Activated T-helper 1 cell treated with anti-CD3 and anti-CD28 coated beads, Interleukin-2, amount 50 U/mL, for 16 hours (primary cell): ENCODE measurements at regions not wholly inside any gene's neighbourhood (a gene's known extent, or its start where the extent isn't known, plus 50 kb on each side); places are given as distances from the start of the nearest gene placed in this dataset.
"Not testable (repeated sequence)": the region's sequence is repeated elsewhere in the genome, so short reads cannot be mapped to it uniquely, and the experiment has no call there.

Source experiments
- DNase-seq, 2 donors: peaks; one replicate each; pipeline ENCODE4 v3.0.0-alpha.2; 2020; ENCODE audit warnings: low read depth in 1 of 2, low spot score in 1 of 2

- no peak for DNase-seq
These were observed 991.3 kb downstream of the RAB28 start for GRCh38 chr4:12492730-12493393.

- no peak for DNase-seq
These were observed 995.5 kb downstream of the RAB28 start for GRCh38 chr4:12488672-12489071.

GRCh38 chr4:12487000-12487399 lies 997.1 kb downstream of the RAB28 start:
- DNase-seq = no peak

GRCh38 chr4:12472087-12472486 lies 1012.1 kb downstream of the RAB28 start:
- DNase-seq = no peak

- DNase-seq = no peak
These were observed 1012.9 kb downstream of the RAB28 start for GRCh38 chr4:12471193-12471592.

- not testable (repeated sequence) for DNase-seq
These were observed 1022.6 kb downstream of the RAB28 start for GRCh38 chr4:12461576-12461975.

- DNase-seq = no peak
These were observed 1025.0 kb downstream of the RAB28 start for GRCh38 chr4:12459126-12459525.

- DNase-seq = no peak
These were observed 1025.5 kb downstream of the RAB28 start for GRCh38 chr4:12458621-12459020.

- DNase-seq = no peak
These were observed 1023.6 kb upstream of the HS3ST1 start for GRCh38 chr4:12452291-12452690.

GRCh38 chr4:12447451-12447850 lies 1018.8 kb upstream of the HS3ST1 start:
- no peak for DNase-seq

GRCh38 chr4:12446657-12447185 lies 1018.0 kb upstream of the HS3ST1 start:
- no peak for DNase-seq

GRCh38 chr4:12446256-12446655 lies 1017.6 kb upstream of the HS3ST1 start:
- DNase-seq = no peak

GRCh38 chr4:12445711-12446235 lies 1017.1 kb upstream of the HS3ST1 start:
- no peak for DNase-seq

- DNase-seq = no peak
These were observed 1011.1 kb upstream of the HS3ST1 start for GRCh38 chr4:12439633-12440305.

GRCh38 chr4:12431259-12431658 lies 1002.6 kb upstream of the HS3ST1 start:
- not testable (repeated sequence) for DNase-seq

GRCh38 chr4:12421364-12421763 lies 992.7 kb upstream of the HS3ST1 start:
- no peak for DNase-seq

GRCh38 chr4:12416755-12417154 lies 988.1 kb upstream of the HS3ST1 start:
- DNase-seq = no peak

GRCh38 chr4:12414181-12414812 lies 985.6 kb upstream of the HS3ST1 start:
- no peak for DNase-seq

- DNase-seq = no peak
These were observed 982.4 kb upstream of the HS3ST1 start for GRCh38 chr4:12411072-12411471.

GRCh38 chr4:12409507-12410190 lies 981.0 kb upstream of the HS3ST1 start:
- DNase-seq = no peak

GRCh38 chr4:12408364-12408763 lies 979.7 kb upstream of the HS3ST1 start:
- DNase-seq = no peak
